NT2/D1 (cell line): ENCODE measurements at regions not wholly inside any gene's neighbourhood (a gene's known extent, or its start where the extent isn't known, plus 50 kb on each side); places are given as distances from the start of the nearest gene placed in this dataset.

Experiments
- YY1 ChIP-seq: IDR thresholded peaks from 2 replicates; pipeline ENCODE4 v1.6.1; 2011; ENCODE audit not compliant: insufficient read length, insufficient read depth
- ZNF274 ChIP-seq: IDR thresholded peaks from 2 replicates; pipeline ENCODE4 v1.6.1; 2011; ENCODE audit warnings: mild to moderate bottlenecking, low read depth, low read length

GRCh38 chr7:14959339-14959738 is 56.8 kb upstream of the DGKB start:
- TF ChIP-seq YY1 (no peak), ZNF274 (no peak)
